ENCODE measurements at regions not wholly inside any gene's neighbourhood (a gene's known extent, or its start where the extent isn't known, plus 50 kb on each side); places are given as distances from the start of the nearest gene placed in this dataset.

GRCh38 chr5:57960569-57960968 lies 478.0 kb upstream of the ACTBL2 start:
- POLR2A ChIA-PET, result no interaction called here
- Histone ChIP-seq H3K27me3 (ENCODE audit: control insufficient read depth, insufficient read depth, low read length) (no peaks in the 10 kb centered on the region), H3K9me3 (ENCODE audit: control insufficient read depth, insufficient read depth, low read depth, low read length) (peaks cover 4% of the 10 kb centered on the region; the same call in 1 of the 2 replicates), H3K4me3 (ENCODE audit: low read depth in 2 of 2, low read length in 2 of 2) (no peak overlapping the region), H3K27ac (ENCODE audit: low read length) (no peak overlapping the region), H3K36me3 (ENCODE audit: control insufficient read depth, insufficient read depth, low read length) (no peaks in the 10 kb centered on the region), H3K4me1 (ENCODE audit: control insufficient read depth, insufficient read depth, low read length) (no peaks in the 10 kb centered on the region)
- TF ChIP-seq POLR2AphosphoS5 (IDR thresholded peaks at IDR 0.05; ENCODE audit: low read depth, low read length) (no peak), TCF7L2 (IDR thresholded peaks at IDR 0.05; ENCODE audit: low read depth, low read length) (no peak), CTCF (IDR thresholded peaks at IDR 0.05) (no peak), SIN3A (IDR thresholded peaks at IDR 0.05; ENCODE audit: borderline replicate concordance, insufficient read depth, low read depth, low read length) (no peak), REST (IDR thresholded peaks at IDR 0.05; ENCODE audit: insufficient read depth in 1 of 2, low read depth in 2 of 2, low read length in 1 of 2) (no peak)
- ATAC-seq, result no peak
- no TSS peak for BruUV-seq (replicated peaks)
- in situ Hi-C loops (cut with HindIII; ENCODE audit: low pct_unique_long_range_greater_than_20kb, low sequenced_read_pairs) (no loop called here), intact Hi-C loops (cut with micrococcal nuclease; ENCODE audit: unreplicated experiment) (no loop called here)
- no peak for DNase-seq (ENCODE audit: low read depth, low spot score)
- CTCF ChIA-PET, result no interaction called here

- no peak for TF ChIP-seq REST (IDR thresholded peaks at IDR 0.05; ENCODE audit: insufficient read depth in 1 of 2, low read depth in 2 of 2, low read length in 1 of 2)
- no peak for TF ChIP-seq TCF7L2 (IDR thresholded peaks at IDR 0.05; ENCODE audit: low read depth, low read length)
- no peak for TF ChIP-seq POLR2AphosphoS5 (IDR thresholded peaks at IDR 0.05; ENCODE audit: low read depth, low read length)
- no peak for TF ChIP-seq CTCF (IDR thresholded peaks at IDR 0.05)
- no peak for TF ChIP-seq SIN3A (IDR thresholded peaks at IDR 0.05; ENCODE audit: borderline replicate concordance, insufficient read depth, low read depth, low read length)
- ATAC-seq, result no peak
- ChIA-PET CTCF (no interaction called here), POLR2A (no interaction called here)
- Histone ChIP-seq H3K4me1 (ENCODE audit: control insufficient read depth, insufficient read depth, low read length) (no peaks in the 10 kb centered on the region), H3K27ac (ENCODE audit: low read length) (peak overlapping the region; percentile 17; the same call in 1 of the 2 replicates), H3K9me3 (ENCODE audit: control insufficient read depth, insufficient read depth, low read depth, low read length) (no peaks in the 10 kb centered on the region), H3K4me3 (ENCODE audit: low read depth in 2 of 2, low read length in 2 of 2) (no peak overlapping the region), H3K27me3 (ENCODE audit: control insufficient read depth, insufficient read depth, low read length) (no peaks in the 10 kb centered on the region), H3K36me3 (ENCODE audit: control insufficient read depth, insufficient read depth, low read length) (no peaks in the 10 kb centered on the region)
- DNase-seq (ENCODE audit: low read depth, low spot score), result no peak
- intact Hi-C loops (cut with micrococcal nuclease; ENCODE audit: unreplicated experiment) (no loop called here), in situ Hi-C loops (cut with HindIII; ENCODE audit: low pct_unique_long_range_greater_than_20kb, low sequenced_read_pairs) (no loop called here)
- BruUV-seq (replicated peaks), result no TSS peak
These were observed 474.0 kb upstream of the ACTBL2 start for GRCh38 chr5:57956636-57957035.

Measured in Panc1 (cell line).